Adrenal gland (tissue), 9 donors: ENCODE measurements at regions not wholly inside any gene's neighbourhood (a gene's known extent, or its start where the extent isn't known, plus 50 kb on each side); places are given as distances from the start of the nearest gene placed in this dataset.

Experiments used
- DNase-seq, 7 donors: peaks; one replicate each; pipeline ENCODE4 v3.0.0-alpha.2; 2019 to 2020
- H3K27ac ChIP-seq, 5 donors: fragments of 200-600 bp; sonication (generic) in 4 of 5; 1 replicate in 3 of 5; 2 replicates in 2 of 5; pipeline versions ENCODE4 v1.5.1 to v1.8.0; 2016 to 2020; ENCODE audit warnings: mild to moderate bottlenecking in 1 of 5
- H3K27me3 ChIP-seq: fragments of 200-600 bp; 2 replicates; pipeline ENCODE4 v1.8.0; 2021
- H3K36me3 ChIP-seq, 2 donors: fragments of 200-600 bp; replicated peaks in 1 of 2; 1 replicate in 1 of 2; 2 replicates in 1 of 2; pipeline versions ENCODE4 v1.5.1 to v1.8.0; 2018 to 2022
- H3K4me1 ChIP-seq, 2 donors: fragments of 200-600 bp; replicated peaks in 1 of 2; 1 replicate in 1 of 2; 2 replicates in 1 of 2; pipeline versions ENCODE4 v1.5.1 to v1.8.0; 2018 to 2021
- H3K4me3 ChIP-seq, 4 donors: fragments of 200-600 bp; sonication (generic) in 3 of 4; one replicate each; pipeline ENCODE4 v1.5.1; 2016 to 2018
- H3K9me3 ChIP-seq, 3 donors: fragments of 200-600 bp; sonication (generic) in 1 of 3; replicated peaks in 1 of 3; 1 replicate in 2 of 3; 2 replicates in 1 of 3; pipeline versions ENCODE4 v1.5.1 to v1.8.0; 2016 to 2021
- POLR2A ChIP-seq, 2 donors: fragments of 450-650 bp; IDR thresholded peaks; one replicate each; pipeline ENCODE4 v1.6.1; 2017; ENCODE audit warnings: antibody characterized with exemption in 2 of 2, mild to moderate bottlenecking in 2 of 2, moderate library complexity in 1 of 2
- WGBS, 4 donors: extraction: QIAGEN DNeasy Blood & Tissue Kit in 2 of 4; methylation state at CpG; one replicate each; pipeline versions ENCODE4 v1.1.5 to v1.1.7; 2013 to 2017; 5-methylcytosine and 5-hydroxymethylcytosine counted together
- intact Hi-C, 2 donors: fragments of 100-400 bp; cut with DNase I; formaldehyde crosslinking; loops; one replicate each; pipeline versions ENCODE4 v1.14.1 to v1.15.0; 2022 to 2023
- TF ChIP-seq, protein P1 (sequence below), 6 experiments: fragments of 450-650 bp in 4 of 6; fragments of 200-600 bp in 2 of 6; sonication (generic) in 1 of 6; IDR thresholded peaks; 1 replicate in 5 of 6; 2 replicates in 1 of 6; pipeline versions ENCODE4 v1.5.1 to v1.8.0; 2016 to 2021; ENCODE audit warnings: antibody characterized with exemption in 6 of 6, mild to moderate bottlenecking in 2 of 6, moderate library complexity in 1 of 6
- donor health status: healthy with polysubstance abuse.
- donor health status: Bipolar disorder and iron deficiency.
- donor health status: DM: yes; HTN: yes; CAD: no.
- donor health status: DM: no; HTN: no; CAD: no.
- donor health status: DM: no; HTN: no; CAD: no.

GRCh38 chr18:78165525-78165924, 814.1 kb upstream of the SALL3 start:
- H3K9me3 ChIP-seq = no peaks in the 10 kb centered on the region
- WGBS, 4 donors = 77 to 85% (median 81%) methylated on average over 5 to 7 of the region's 7 CpGs
- H3K4me1 ChIP-seq = peaks cover 0 to 2% of the 10 kb centered on the region in 2 donors
- TF ChIP-seq, protein P1, sequence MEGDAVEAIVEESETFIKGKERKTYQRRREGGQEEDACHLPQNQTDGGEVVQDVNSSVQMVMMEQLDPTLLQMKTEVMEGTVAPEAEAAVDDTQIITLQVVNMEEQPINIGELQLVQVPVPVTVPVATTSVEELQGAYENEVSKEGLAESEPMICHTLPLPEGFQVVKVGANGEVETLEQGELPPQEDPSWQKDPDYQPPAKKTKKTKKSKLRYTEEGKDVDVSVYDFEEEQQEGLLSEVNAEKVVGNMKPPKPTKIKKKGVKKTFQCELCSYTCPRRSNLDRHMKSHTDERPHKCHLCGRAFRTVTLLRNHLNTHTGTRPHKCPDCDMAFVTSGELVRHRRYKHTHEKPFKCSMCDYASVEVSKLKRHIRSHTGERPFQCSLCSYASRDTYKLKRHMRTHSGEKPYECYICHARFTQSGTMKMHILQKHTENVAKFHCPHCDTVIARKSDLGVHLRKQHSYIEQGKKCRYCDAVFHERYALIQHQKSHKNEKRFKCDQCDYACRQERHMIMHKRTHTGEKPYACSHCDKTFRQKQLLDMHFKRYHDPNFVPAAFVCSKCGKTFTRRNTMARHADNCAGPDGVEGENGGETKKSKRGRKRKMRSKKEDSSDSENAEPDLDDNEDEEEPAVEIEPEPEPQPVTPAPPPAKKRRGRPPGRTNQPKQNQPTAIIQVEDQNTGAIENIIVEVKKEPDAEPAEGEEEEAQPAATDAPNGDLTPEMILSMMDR (IDR thresholded peaks at IDR 0.05) = no peak
- TF ChIP-seq POLR2A (IDR thresholded peaks at IDR 0.05) = no peak
- H3K27me3 ChIP-seq = no peaks in the 10 kb centered on the region
- no peak overlapping the region for H3K4me3 ChIP-seq
- H3K27ac ChIP-seq = no peak overlapping the region
- intact Hi-C loops = no loop called here
- DNase-seq = no peak
- H3K36me3 ChIP-seq = no peaks in the 10 kb centered on the region

DNA sequence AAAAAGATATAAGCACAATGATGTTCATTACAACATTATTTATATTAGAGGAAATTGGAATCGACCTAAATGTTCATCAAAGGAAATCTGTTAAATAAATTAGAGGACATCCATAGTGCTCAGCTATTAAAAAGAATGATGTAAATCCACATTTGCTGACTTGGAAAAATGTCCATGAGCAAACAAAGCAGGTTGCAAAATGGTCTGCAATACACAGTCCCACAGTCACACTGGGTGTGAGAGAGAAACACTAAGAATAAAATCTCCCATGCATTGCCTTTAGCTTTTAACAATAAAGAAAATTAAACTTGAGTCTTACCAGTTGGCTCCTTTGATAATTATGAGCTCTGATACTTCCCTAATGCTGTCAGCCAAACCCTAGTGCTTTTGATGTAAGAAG, 811.1 kb upstream of the SALL3 start:
- H3K27ac ChIP-seq = no peak overlapping the region
- WGBS, 4 donors = 65 to 76% (median 69%) methylated on average over 1 of the region's 1 CpG
- H3K9me3 ChIP-seq = no peaks in the 10 kb centered on the region
- intact Hi-C loops = no loop called here
- DNase-seq = no peak
- H3K36me3 ChIP-seq = no peaks in the 10 kb centered on the region
- H3K4me3 ChIP-seq = no peak overlapping the region
- H3K4me1 ChIP-seq = no peaks in the 10 kb centered on the region
- no peaks in the 10 kb centered on the region for H3K27me3 ChIP-seq
- TF ChIP-seq, protein P1 (IDR thresholded peaks at IDR 0.05) = no peak
- TF ChIP-seq POLR2A (IDR thresholded peaks at IDR 0.05) = no peak

DNA sequence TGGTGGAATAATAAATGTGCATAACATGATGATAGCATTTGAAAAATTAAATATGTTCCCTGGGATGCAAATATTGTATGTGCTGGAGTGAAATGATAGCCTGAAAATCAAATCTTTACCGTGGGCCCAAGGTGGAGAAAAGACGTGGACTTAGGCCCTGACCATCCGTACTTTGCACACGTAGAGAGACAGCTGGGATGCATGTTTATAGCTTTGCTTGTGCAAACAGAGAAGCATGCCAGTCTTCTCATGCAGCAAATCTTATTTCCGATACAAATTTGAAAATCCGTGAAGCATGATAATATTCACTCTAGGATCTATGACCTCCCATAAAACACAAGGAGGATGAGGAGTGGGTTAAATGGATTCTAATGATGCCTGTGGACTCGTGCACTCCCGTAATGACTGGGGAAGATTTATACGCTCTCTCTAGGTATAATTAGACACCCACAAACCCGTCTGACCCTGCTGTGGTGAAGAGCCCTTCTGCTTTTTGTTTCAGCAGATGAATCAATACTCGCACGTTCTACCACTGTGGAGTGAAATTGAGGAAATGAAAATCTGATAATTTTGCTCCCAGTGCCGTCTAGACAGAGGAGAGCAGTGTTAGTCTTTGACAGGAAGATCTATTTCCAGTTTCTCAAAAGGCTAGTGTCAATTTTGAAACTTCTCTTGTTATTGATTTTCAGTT, 810.3 kb upstream of the SALL3 start:
- 55 to 71% (median 69%) methylated on average over 13 of the region's 13 CpGs for WGBS, 4 donors
- Histone ChIP-seq H3K9me3 (no peaks in the 10 kb centered on the region), H3K4me3 (no peak overlapping the region), H3K36me3 (no peaks in the 10 kb centered on the region), H3K27ac (no peak overlapping the region), H3K4me1 (no peaks in the 10 kb centered on the region), H3K27me3 (no peaks in the 10 kb centered on the region)
- intact Hi-C loops = no loop called here
- TF ChIP-seq, protein P1 (IDR thresholded peaks at IDR 0.05) = no peak
- no peak for TF ChIP-seq POLR2A (IDR thresholded peaks at IDR 0.05)
- no peak for DNase-seq

DNA sequence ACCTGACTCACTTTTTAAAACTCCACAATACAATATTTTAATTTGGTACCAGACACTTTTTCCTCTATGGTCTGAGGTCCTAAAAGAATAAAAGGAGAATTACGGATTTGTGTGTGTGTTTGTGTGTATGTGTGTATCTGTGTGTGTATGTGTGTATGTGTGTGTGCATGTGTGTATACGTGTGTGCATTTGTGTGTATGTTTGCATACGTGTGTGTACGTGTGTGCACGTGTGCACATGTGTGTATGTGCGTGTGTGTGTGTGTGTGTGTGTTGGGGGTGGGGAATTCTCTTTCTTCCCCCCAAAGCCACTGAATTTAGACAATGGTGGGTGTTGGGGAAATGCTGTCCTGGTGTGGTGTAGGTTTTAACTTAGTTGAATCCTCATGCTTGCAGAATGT, 807.7 kb upstream of the SALL3 start:
- no peak for DNase-seq
- Histone ChIP-seq H3K9me3 (no peaks in the 10 kb centered on the region), H3K4me1 (no peaks in the 10 kb centered on the region), H3K4me3 (no peak overlapping the region), H3K27ac (no peak overlapping the region), H3K27me3 (no peaks in the 10 kb centered on the region), H3K36me3 (no peaks in the 10 kb centered on the region)
- 67 to 76% (median 69%) methylated on average over 6 of the region's 6 CpGs for WGBS, 4 donors
- no peak for TF ChIP-seq POLR2A (IDR thresholded peaks at IDR 0.05)
- TF ChIP-seq, protein P1 (IDR thresholded peaks at IDR 0.05) = no peak
- intact Hi-C loops = loop anchor here in 1 of 2 donors (2.0 kb wide), 1 partner anchor 47 kb away; no protein-coding TSS in a partner anchor
